ENCODE measurements at regions not wholly inside any gene's neighbourhood (a gene's known extent, or its start where the extent isn't known, plus 50 kb on each side); places are given as distances from the start of the nearest gene placed in this dataset.
"Not testable (repeated sequence)": the region's sequence is repeated elsewhere in the genome, so short reads cannot be mapped to it uniquely, and the experiment has no call there.

GRCh38 chr20:40966516-40967185 lies 62.0 kb upstream of the TOP1 start:
- H3K27ac ChIP-seq (ENCODE audit: low read length) = no peak overlapping the region
- H3K27me3 ChIP-seq (ENCODE audit: low read depth, low read length) = no peaks in the 10 kb centered on the region
- peaks cover 26% of the 10 kb centered on the region for H3K4me1 ChIP-seq (ENCODE audit: low read length)
- no peaks in the 10 kb centered on the region for H3K9me3 ChIP-seq (ENCODE audit: insufficient read depth, low read length)
- 0 out of 2 replicates have a peak overlapping the region, but pooled peaks have one; percentile 11 for H3K4me2 ChIP-seq (ENCODE audit: low read length)
- no peak overlapping the region for H3K9ac ChIP-seq (ENCODE audit: low read length)
- H3K4me3 ChIP-seq (ENCODE audit: low read length) = no peak overlapping the region
- H3K79me2 ChIP-seq (ENCODE audit: low read length) = no peaks in the 10 kb centered on the region
- H4K20me1 ChIP-seq (ENCODE audit: insufficient read depth, low read length) = no peaks in the 10 kb centered on the region
- no peaks in the 10 kb centered on the region for H3K36me3 ChIP-seq (replicated peaks; ENCODE audit: low read depth, low read length)
- no peak overlapping the region for H2AFZ ChIP-seq (ENCODE audit: low read depth, low read length)
- no peak for TF ChIP-seq CTCF (IDR thresholded peaks at IDR 0.05; ENCODE audit: low read depth, low read length)
- no peak for TF ChIP-seq EZH2phosphoT487 (IDR thresholded peaks at IDR 0.05; ENCODE audit: low read depth)

GRCh38 chr20:40967700-40968099 lies 60.9 kb upstream of the TOP1 start:
- no peak overlapping the region for H3K4me2 ChIP-seq (ENCODE audit: low read length)
- H3K36me3 ChIP-seq (replicated peaks; ENCODE audit: low read depth, low read length) = no peaks in the 10 kb centered on the region
- peaks cover 19% of the 10 kb centered on the region for H3K4me1 ChIP-seq (ENCODE audit: low read length)
- H3K4me3 ChIP-seq (ENCODE audit: low read length) = no peak overlapping the region
- no peaks in the 10 kb centered on the region for H4K20me1 ChIP-seq (ENCODE audit: insufficient read depth, low read length)
- no peak overlapping the region for H3K27ac ChIP-seq (ENCODE audit: low read length)
- no peak overlapping the region for H3K9ac ChIP-seq (ENCODE audit: low read length)
- TF ChIP-seq CTCF (IDR thresholded peaks at IDR 0.05; ENCODE audit: low read depth, low read length) (no peak), EZH2phosphoT487 (IDR thresholded peaks at IDR 0.05; ENCODE audit: low read depth) (no peak)
- H3K9me3 ChIP-seq (ENCODE audit: insufficient read depth, low read length) = no peaks in the 10 kb centered on the region
- H3K27me3 ChIP-seq (ENCODE audit: low read depth, low read length) = no peaks in the 10 kb centered on the region
- no peaks in the 10 kb centered on the region for H3K79me2 ChIP-seq (ENCODE audit: low read length)
- no peak overlapping the region for H2AFZ ChIP-seq (ENCODE audit: low read depth, low read length)

DNA sequence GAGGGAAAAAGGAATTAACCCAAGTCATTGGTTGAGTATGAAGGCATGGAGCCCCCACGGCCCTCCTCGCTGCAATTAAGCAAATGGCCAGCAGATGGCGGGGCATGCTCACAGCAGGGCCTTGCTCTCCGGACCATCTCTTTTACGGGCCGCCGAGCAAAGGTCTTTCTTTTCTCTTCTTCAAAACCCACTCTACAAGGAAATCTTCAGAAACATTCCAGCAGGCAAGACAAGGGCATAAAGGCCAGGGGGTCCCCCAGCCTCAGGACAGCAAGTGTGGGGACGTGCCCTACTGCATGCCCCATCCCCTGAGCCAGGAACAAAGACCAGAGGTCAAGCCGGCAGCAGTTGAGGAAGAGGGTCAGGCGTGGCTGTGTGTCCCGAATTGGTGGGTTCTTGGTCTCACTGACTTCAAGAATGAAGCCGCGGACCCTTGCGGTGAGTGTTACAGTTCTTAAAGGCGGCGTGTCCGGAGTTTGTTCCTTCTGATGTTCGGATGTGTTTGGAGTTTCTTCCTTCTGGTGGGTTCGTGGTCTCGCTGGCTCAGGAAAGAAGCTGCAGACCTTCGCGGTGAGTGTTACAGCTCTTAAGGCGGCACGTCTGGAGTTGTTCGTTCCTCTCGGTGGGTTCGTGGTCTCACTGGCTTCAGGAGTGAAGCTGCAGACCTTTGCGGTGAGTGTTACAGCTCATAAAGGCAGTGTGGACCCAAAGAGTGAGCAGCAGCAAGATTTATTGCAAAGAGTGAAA lies 59.6 kb upstream of the TOP1 start:
- H3K4me2 ChIP-seq (ENCODE audit: low read length) = peak overlapping the region; percentile 99
- H3K9me3 ChIP-seq (ENCODE audit: insufficient read depth, low read length); H4K20me1 ChIP-seq (ENCODE audit: insufficient read depth, low read length); H3K79me2 ChIP-seq (ENCODE audit: low read length); H3K36me3 ChIP-seq (replicated peaks; ENCODE audit: low read depth, low read length); H3K27me3 ChIP-seq (ENCODE audit: low read depth, low read length): not testable (repeated sequence)
- peak overlapping the region; percentile 82 for H3K9ac ChIP-seq (ENCODE audit: low read length)
- H3K4me3 ChIP-seq (ENCODE audit: low read length) = peak overlapping the region; percentile 90
- peak; percentile 100 for TF ChIP-seq CTCF (IDR thresholded peaks at IDR 0.05; ENCODE audit: low read depth, low read length)
- H3K27ac ChIP-seq (ENCODE audit: low read length) = peak overlapping the region; percentile 22; the same call in 1 of the 2 replicates
- peak overlapping the region; percentile 99 for H2AFZ ChIP-seq (ENCODE audit: low read depth, low read length)
- H3K4me1 ChIP-seq (ENCODE audit: low read length) = peaks cover 11% of the 10 kb centered on the region

DNA sequence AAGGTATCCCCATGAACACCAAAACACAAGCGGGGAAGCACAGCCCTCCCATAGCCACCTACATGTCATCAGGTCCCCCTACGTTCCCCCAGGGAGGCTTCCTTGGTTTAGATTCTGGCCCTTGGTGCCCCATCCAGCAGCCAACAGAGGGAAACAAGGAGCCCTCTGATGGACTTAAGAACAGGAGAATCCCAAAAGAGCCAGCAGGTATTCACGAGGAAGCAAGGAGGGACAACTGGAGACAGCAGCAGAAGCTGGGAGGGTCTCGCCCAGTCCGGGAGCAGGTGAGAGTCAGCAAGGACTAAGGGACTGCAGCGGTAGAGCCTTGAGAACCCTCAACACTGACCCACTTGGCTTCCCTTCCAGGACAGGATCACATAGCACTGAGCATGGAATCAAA lies 58.4 kb upstream of the TOP1 start:
- Histone ChIP-seq H3K4me1 (ENCODE audit: low read length) (peaks cover 11% of the 10 kb centered on the region), H3K4me2 (ENCODE audit: low read length) (no peak overlapping the region), H3K9me3 (ENCODE audit: insufficient read depth, low read length) (no peaks in the 10 kb centered on the region), H3K27ac (ENCODE audit: low read length) (no peak overlapping the region), H3K9ac (ENCODE audit: low read length) (no peak overlapping the region), H3K4me3 (ENCODE audit: low read length) (no peak overlapping the region), H3K27me3 (ENCODE audit: low read depth, low read length) (peaks cover 4% of the 10 kb centered on the region; the same call in 1 of the 2 replicates), H4K20me1 (ENCODE audit: insufficient read depth, low read length) (no peaks in the 10 kb centered on the region), H2AFZ (ENCODE audit: low read depth, low read length) (no peak overlapping the region), H3K79me2 (ENCODE audit: low read length) (no peaks in the 10 kb centered on the region), H3K36me3 (replicated peaks; ENCODE audit: low read depth, low read length) (no peaks in the 10 kb centered on the region)
- TF ChIP-seq EZH2phosphoT487 (IDR thresholded peaks at IDR 0.05; ENCODE audit: low read depth) (no peak), CTCF (IDR thresholded peaks at IDR 0.05; ENCODE audit: low read depth, low read length) (peak; percentile 19)

All from OCI-LY3 (cell line).